Endothelial cell of umbilical vein (primary cell): ENCODE measurements at regions not wholly inside any gene's neighbourhood (a gene's known extent, or its start where the extent isn't known, plus 50 kb on each side); places are given as distances from the start of the nearest gene placed in this dataset.

ENCODE experiments used
- BruUV-seq: library from RNA; stranded (reverse); fragments of 400-500 nt; replicated peaks from 2 replicates; lab custom pipeline; 2021; lab: Mats Ljungman, UMichigan
- CTCF ChIA-PET: fragments of 300-600, 350-600 bp; sonication (Branson Sonifier 250); formaldehyde crosslinking; loops from one replicate; lab custom pipeline; 2021; ENCODE audit warnings: antibody characterized with exemption, inconsistent platforms; lab: Charles Lee
- POLR2A ChIA-PET: fragments of 300-600, 350-600 bp; sonication (Branson Sonifier 250); formaldehyde crosslinking; loops from one replicate; lab custom pipeline; 2021; ENCODE audit warnings: antibody characterized with exemption, inconsistent platforms; lab: Charles Lee
- DNase-seq: peaks from one replicate; pipeline ENCODE4 v3.0.0-alpha.2; 2011; ENCODE audit warnings: low read depth, low spot score
- FAIRE-seq: peaks from 2 replicates; lab custom pipeline; 2011; peaks lifted over from hg19 to GRCh38; lab: Jason Lieb, UNC
- H2AFZ ChIP-seq: 2 replicates; pipeline ENCODE4 v1.6.0; 2012; ENCODE audit warnings: low read depth, low read length, control low read depth, inconsistent platforms
- H3K27ac ChIP-seq: 2 replicates; pipeline ENCODE4 v1.5.1; 2011; ENCODE audit warnings: low read depth, mild to moderate bottlenecking, control low read depth, low read length, moderate library complexity; ENCODE audit not compliant: insufficient read depth
- H3K27me3 ChIP-seq, 2 experiments: 2 replicates each; pipeline versions ENCODE4 v1.6.0 to v1.6.1; 2011; ENCODE audit warnings: low read length in 2 of 2, mixed read lengths in 1 of 2; ENCODE audit not compliant: control insufficient read depth in 2 of 2, insufficient read depth in 2 of 2
- H3K36me3 ChIP-seq, 2 experiments: 2 replicates in 1 of 2; 3 replicates in 1 of 2; pipeline ENCODE4 v1.5.1; 2011; ENCODE audit warnings: low read length in 2 of 2, mild to moderate bottlenecking in 1 of 2, moderate library complexity in 1 of 2; ENCODE audit not compliant: control insufficient read depth in 2 of 2, insufficient read depth in 2 of 2; ENCODE audit errors: extremely low read depth in 1 of 2
- H3K4me1 ChIP-seq: 3 replicates; pipeline ENCODE4 v1.5.1; 2011; ENCODE audit warnings: mild to moderate bottlenecking, low read length; ENCODE audit not compliant: control insufficient read depth, insufficient read depth; ENCODE audit errors: extremely low read depth
- H3K4me2 ChIP-seq: 2 replicates; pipeline ENCODE4 v1.6.1; 2011; ENCODE audit warnings: low read length, control low read depth, mixed read lengths; ENCODE audit not compliant: insufficient read depth
- H3K4me3 ChIP-seq, 3 experiments: fragments of 200-600 bp in 1 of 3; sonication (generic), shearing (Covaris generic) in 1 of 3; replicated peaks in 1 of 3; 2 replicates each; pipeline ENCODE4 v1.5.1; 2011 to 2016; ENCODE audit warnings: control low read depth in 3 of 3, low read length in 3 of 3, mild to moderate bottlenecking in 2 of 3, inconsistent platforms in 1 of 3, low read depth in 1 of 3, moderate library complexity in 1 of 3; ENCODE audit not compliant: insufficient read depth in 1 of 3
- H3K79me2 ChIP-seq: 2 replicates; pipeline ENCODE4 v1.6.0; 2012; ENCODE audit warnings: low read length, inconsistent platforms; ENCODE audit not compliant: control insufficient read depth, insufficient read depth
- H3K9ac ChIP-seq: replicated peaks from 2 replicates; pipeline ENCODE3; 2011; ENCODE audit warnings: low read length, control low read depth; ENCODE audit not compliant: insufficient read depth; ENCODE audit errors: extremely low read depth
- H3K9me1 ChIP-seq: replicated peaks from 3 replicates; pipeline ENCODE4 v1.6.0; 2011; ENCODE audit warnings: mild to moderate bottlenecking, low read length; ENCODE audit not compliant: control insufficient read depth, insufficient read depth; ENCODE audit errors: extremely low read depth
- H3K9me3 ChIP-seq: replicated peaks from 2 replicates; pipeline ENCODE4 v1.5.1; 2012; ENCODE audit warnings: low read length, inconsistent platforms; ENCODE audit not compliant: control insufficient read depth, insufficient read depth
- H4K20me1 ChIP-seq: replicated peaks from 2 replicates; pipeline ENCODE3; 2011; ENCODE audit warnings: mild to moderate bottlenecking, low read length; ENCODE audit not compliant: control insufficient read depth, insufficient read depth; ENCODE audit errors: extremely low read depth
- EZH2 ChIP-seq: IDR thresholded peaks from 2 replicates; pipeline ENCODE4 v1.6.1; 2012; ENCODE audit warnings: borderline replicate concordance, low read depth, mild to moderate bottlenecking, moderate library complexity, low read length, inconsistent platforms; ENCODE audit not compliant: severe bottlenecking
- FOS ChIP-seq: IDR thresholded peaks from 2 replicates; pipeline ENCODE4 v1.6.1; 2011; ENCODE audit warnings: mild to moderate bottlenecking, low read length, moderate library complexity, borderline replicate concordance; ENCODE audit not compliant: insufficient read depth
- JUN ChIP-seq: IDR thresholded peaks from 2 replicates; pipeline ENCODE4 v1.6.1; 2011; ENCODE audit warnings: borderline replicate concordance, low read depth; ENCODE audit not compliant: insufficient read length, insufficient read depth
- dilution Hi-C: fragments of 300-500 bp; cut with MboI; formaldehyde crosslinking; loops from one replicate; pipeline ENCODE4 v1.15.0; 2019; ENCODE audit warnings: low sequenced_read_pairs; ENCODE audit not compliant: extremely low pct_ligation_motif_present
- intact Hi-C: fragments of 100-400 bp; cut with micrococcal nuclease; formaldehyde crosslinking; loops from one replicate; pipeline ENCODE4 v1.10.0; 2022
- TF ChIP-seq, protein P1 (sequence below), 2 donors: IDR thresholded peaks; 1 replicate in 1 of 2; 2 replicates in 1 of 2; pipeline ENCODE4 v1.5.1; 2011; ENCODE audit warnings: low read length in 2 of 2, mild to moderate bottlenecking in 2 of 2, moderate library complexity in 2 of 2, control low read depth in 1 of 2, inconsistent platforms in 1 of 2, low read depth in 1 of 2; ENCODE audit not compliant: insufficient read depth in 1 of 2; ENCODE audit errors: extremely low read depth in 1 of 2
- TF ChIP-seq, protein P2 (sequence below): IDR thresholded peaks from 2 replicates; pipeline ENCODE4 v1.6.1; 2011; ENCODE audit not compliant: insufficient read depth, insufficient read length

GRCh38 chr7:69172357-69173077, 425.8 kb upstream of the AUTS2 start:
- no TSS peak for BruUV-seq
- FAIRE-seq, result no peak
- no peaks in the 10 kb centered on the region for H3K36me3 ChIP-seq
- no peaks in the 10 kb centered on the region for H4K20me1 ChIP-seq
- dilution Hi-C loops (no loop called here), intact Hi-C loops (no loop called here)
- no peaks in the 10 kb centered on the region for H3K4me1 ChIP-seq
- ChIA-PET POLR2A (no interaction called here), CTCF (no interaction called here)
- no peaks in the 10 kb centered on the region for H3K9me3 ChIP-seq
- H3K27ac ChIP-seq, result no peak overlapping the region
- no peak overlapping the region for H3K9ac ChIP-seq
- H3K27me3 ChIP-seq, result no peaks in the 10 kb centered on the region
- no peak for DNase-seq
- TF ChIP-seq, protein P1, sequence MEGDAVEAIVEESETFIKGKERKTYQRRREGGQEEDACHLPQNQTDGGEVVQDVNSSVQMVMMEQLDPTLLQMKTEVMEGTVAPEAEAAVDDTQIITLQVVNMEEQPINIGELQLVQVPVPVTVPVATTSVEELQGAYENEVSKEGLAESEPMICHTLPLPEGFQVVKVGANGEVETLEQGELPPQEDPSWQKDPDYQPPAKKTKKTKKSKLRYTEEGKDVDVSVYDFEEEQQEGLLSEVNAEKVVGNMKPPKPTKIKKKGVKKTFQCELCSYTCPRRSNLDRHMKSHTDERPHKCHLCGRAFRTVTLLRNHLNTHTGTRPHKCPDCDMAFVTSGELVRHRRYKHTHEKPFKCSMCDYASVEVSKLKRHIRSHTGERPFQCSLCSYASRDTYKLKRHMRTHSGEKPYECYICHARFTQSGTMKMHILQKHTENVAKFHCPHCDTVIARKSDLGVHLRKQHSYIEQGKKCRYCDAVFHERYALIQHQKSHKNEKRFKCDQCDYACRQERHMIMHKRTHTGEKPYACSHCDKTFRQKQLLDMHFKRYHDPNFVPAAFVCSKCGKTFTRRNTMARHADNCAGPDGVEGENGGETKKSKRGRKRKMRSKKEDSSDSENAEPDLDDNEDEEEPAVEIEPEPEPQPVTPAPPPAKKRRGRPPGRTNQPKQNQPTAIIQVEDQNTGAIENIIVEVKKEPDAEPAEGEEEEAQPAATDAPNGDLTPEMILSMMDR (IDR thresholded peaks at IDR 0.05; ENCODE audit: extremely low read depth in 1 of 2, insufficient read depth in 1 of 2, low read depth in 1 of 2, low read length in 2 of 2), result no peak
- TF ChIP-seq, protein P2, sequence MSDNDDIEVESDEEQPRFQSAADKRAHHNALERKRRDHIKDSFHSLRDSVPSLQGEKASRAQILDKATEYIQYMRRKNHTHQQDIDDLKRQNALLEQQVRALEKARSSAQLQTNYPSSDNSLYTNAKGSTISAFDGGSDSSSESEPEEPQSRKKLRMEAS, result no peak
- no peak for TF ChIP-seq JUN
- no peak for TF ChIP-seq EZH2
- no peak for TF ChIP-seq FOS
- no peak overlapping the region for H3K4me3 ChIP-seq
- no peak overlapping the region for H2AFZ ChIP-seq
- no peak overlapping the region for H3K4me2 ChIP-seq
- H3K9me1 ChIP-seq, result no peaks in the 10 kb centered on the region
- H3K79me2 ChIP-seq, result no peaks in the 10 kb centered on the region
